Neuronal stem cell (in vitro differentiated cells): ENCODE measurements at regions not wholly inside any gene's neighbourhood (a gene's known extent, or its start where the extent isn't known, plus 50 kb on each side); places are given as distances from the start of the nearest gene placed in this dataset.

Experiments used
- DNase-seq: peaks from one replicate; pipeline ENCODE4 v3.0.0-alpha.2; 2013; ENCODE audit warnings: low spot score
- H2AFZ ChIP-seq: one replicate; pipeline ENCODE4 v1.6.1; 2013; ENCODE audit warnings: mild to moderate bottlenecking, low read length, inconsistent platforms
- H2AK5ac ChIP-seq: 2 replicates; pipeline ENCODE4 v1.6.1; 2013; ENCODE audit warnings: low read depth, mild to moderate bottlenecking, inconsistent platforms, low read length, moderate library complexity, mixed read lengths
- H2BK120ac ChIP-seq: 2 replicates; pipeline ENCODE4 v1.6.1; 2013; ENCODE audit warnings: low read depth, mild to moderate bottlenecking, inconsistent platforms, low read length, moderate library complexity, mixed read lengths
- H2BK12ac ChIP-seq: one replicate; pipeline ENCODE4 v1.6.1; 2013; ENCODE audit warnings: low read length, inconsistent platforms
- H2BK15ac ChIP-seq: 2 replicates; pipeline ENCODE4 v1.6.1; 2013; ENCODE audit warnings: mild to moderate bottlenecking, low read length, inconsistent platforms, mixed read lengths
- H2BK5ac ChIP-seq: one replicate; pipeline ENCODE4 v1.6.1; 2013; ENCODE audit warnings: inconsistent platforms, mild to moderate bottlenecking, low read length, moderate library complexity
- H3K14ac ChIP-seq: one replicate; pipeline ENCODE4 v1.6.1; 2013; ENCODE audit warnings: low read length, inconsistent platforms
- H3K18ac ChIP-seq: 2 replicates; pipeline ENCODE4 v1.6.1; 2013; ENCODE audit warnings: low read length, inconsistent platforms
- H3K23ac ChIP-seq: 2 replicates; pipeline ENCODE4 v1.6.1; 2013; ENCODE audit warnings: low read depth, mild to moderate bottlenecking, mixed read lengths, low read length, inconsistent platforms; ENCODE audit not compliant: poor library complexity
- H3K27ac ChIP-seq: replicated peaks from 3 replicates; pipeline ENCODE4 v1.5.1; 2013; ENCODE audit warnings: low read length, inconsistent platforms
- H3K27me3 ChIP-seq, 3 experiments: 2 replicates each; pipeline ENCODE4 v1.6.1; 2013; ENCODE audit warnings: low read length in 3 of 3, mild to moderate bottlenecking in 2 of 3, inconsistent platforms in 1 of 3, low read depth in 1 of 3, mixed read lengths in 1 of 3, moderate library complexity in 1 of 3; ENCODE audit not compliant: control insufficient read depth in 3 of 3, insufficient read depth in 3 of 3
- H3K36me3 ChIP-seq, 2 donors: replicated peaks in 1 of 2; 2 replicates each; pipeline ENCODE4 v1.6.1; 2013; ENCODE audit warnings: low read length in 2 of 2; ENCODE audit not compliant: control insufficient read depth in 2 of 2, insufficient read depth in 2 of 2
- H3K4ac ChIP-seq: 2 replicates; pipeline ENCODE4 v1.6.1; 2013; ENCODE audit warnings: inconsistent platforms, mild to moderate bottlenecking, low read length, moderate library complexity
- H3K4me1 ChIP-seq, 2 donors: 1 replicate in 1 of 2; 2 replicates in 1 of 2; pipeline ENCODE4 v1.6.1; 2013; ENCODE audit warnings: low read length in 2 of 2, low read depth in 1 of 2; ENCODE audit not compliant: control insufficient read depth in 2 of 2, insufficient read depth in 1 of 2
- H3K4me2 ChIP-seq: one replicate; pipeline ENCODE4 v1.6.1; 2013; ENCODE audit warnings: mild to moderate bottlenecking, low read length, inconsistent platforms; ENCODE audit not compliant: insufficient read depth, poor library complexity, severe bottlenecking
- H3K4me3 ChIP-seq, 2 donors: 2 replicates each; pipeline ENCODE4 v1.5.1; 2013; ENCODE audit warnings: low read length in 2 of 2, mild to moderate bottlenecking in 2 of 2, inconsistent platforms in 1 of 2, moderate library complexity in 1 of 2
- H3K79me1 ChIP-seq: one replicate; pipeline ENCODE4 v1.6.1; 2013; ENCODE audit warnings: low read depth, mild to moderate bottlenecking, inconsistent platforms, low read length, moderate library complexity
- H3K9ac ChIP-seq: one replicate; pipeline ENCODE4 v1.6.1; 2013; ENCODE audit warnings: mild to moderate bottlenecking, low read depth, low read length, inconsistent platforms; ENCODE audit not compliant: poor library complexity
- H3K9me3 ChIP-seq, 2 donors: replicated peaks in 1 of 2; 2 replicates each; pipeline versions ENCODE3 to v1.6.1; 2013; ENCODE audit warnings: low read length in 2 of 2, mild to moderate bottlenecking in 2 of 2, inconsistent platforms in 1 of 2, low read depth in 1 of 2, mixed read lengths in 1 of 2, moderate library complexity in 1 of 2; ENCODE audit not compliant: control insufficient read depth in 2 of 2, insufficient read depth in 1 of 2
- H4K8ac ChIP-seq: one replicate; pipeline ENCODE4 v1.6.1; 2013; ENCODE audit warnings: low read depth, mild to moderate bottlenecking, inconsistent platforms, low read length, moderate library complexity
- H4K91ac ChIP-seq: one replicate; pipeline ENCODE4 v1.6.1; 2013; ENCODE audit warnings: low read length, low read depth, mild to moderate bottlenecking, inconsistent platforms; ENCODE audit not compliant: poor library complexity
- WGBS, 2 donors: extraction: QIAGEN DNeasy Blood & Tissue Kit; methylation state at CpG; one replicate each; pipeline ENCODE4 v1.1.7; 2013; ENCODE audit warnings: missing lambda C conversion rate in 2 of 2, mixed read lengths in 1 of 2; ENCODE audit not compliant: insufficient read length in 2 of 2, insufficient replicate concordance in 1 of 2; ENCODE audit errors: extremely low coverage in 2 of 2; 5-methylcytosine and 5-hydroxymethylcytosine counted together

DNA sequence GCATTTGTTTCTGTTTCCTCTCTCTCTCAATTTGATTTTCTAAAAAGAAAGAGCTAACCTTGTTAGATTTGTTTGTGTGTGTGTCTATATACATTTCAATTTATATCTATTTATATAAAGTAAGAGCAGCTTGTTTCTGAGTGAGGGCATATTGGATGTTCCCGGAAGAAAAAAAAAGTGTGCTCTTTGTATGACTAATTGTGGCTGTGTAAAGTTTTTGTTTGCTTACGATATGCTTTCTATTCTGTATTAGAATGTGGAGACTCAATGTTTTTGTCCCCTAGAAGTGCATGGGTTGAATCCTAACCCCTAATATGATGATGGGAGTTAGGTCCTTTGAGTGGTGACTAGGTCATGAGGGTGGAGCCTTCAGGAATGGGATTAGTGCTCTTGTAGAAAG lies 66.6 kb upstream of the C1QTNF9B start:
- no peaks in the 10 kb centered on the region for H3K27me3 ChIP-seq
- peaks cover 0 to 2% of the 10 kb centered on the region in 2 donors for H3K4me1 ChIP-seq
- DNase-seq, result no peak
- H4K91ac ChIP-seq, result no peak overlapping the region
- no peak overlapping the region for H3K4me2 ChIP-seq
- no peak overlapping the region for H3K23ac ChIP-seq
- no peak overlapping the region for H2AK5ac ChIP-seq
- H3K14ac ChIP-seq, result no peak overlapping the region
- no CpG with 5 or more reads among the region's 2 CpGs for WGBS, 2 donors
- no peak overlapping the region for H3K4me3 ChIP-seq
- no peak overlapping the region for H3K27ac ChIP-seq
- H3K36me3 ChIP-seq, result no peaks in the 10 kb centered on the region
- H2BK15ac ChIP-seq, result no peak overlapping the region
- H3K9ac ChIP-seq, result no peak overlapping the region
- no peak overlapping the region for H3K4ac ChIP-seq
- H2AFZ ChIP-seq, result no peak overlapping the region
- no peak overlapping the region for H4K8ac ChIP-seq
- no peaks in the 10 kb centered on the region for H3K9me3 ChIP-seq
- H3K18ac ChIP-seq, result no peak overlapping the region
- no peak overlapping the region for H2BK12ac ChIP-seq
- H2BK5ac ChIP-seq, result no peak overlapping the region
- no peak overlapping the region for H2BK120ac ChIP-seq
- no peaks in the 10 kb centered on the region for H3K79me1 ChIP-seq

- Histone ChIP-seq H3K36me3 (no peaks in the 10 kb centered on the region), H3K14ac (no peak overlapping the region), H3K9ac (no peak overlapping the region), H2AFZ (no peak overlapping the region), H3K4me2 (no peak overlapping the region), H3K27me3 (no peaks in the 10 kb centered on the region), H4K91ac (no peak overlapping the region), H2BK12ac (no peak overlapping the region), H4K8ac (no peak overlapping the region), H2AK5ac (no peak overlapping the region), H2BK5ac (no peak overlapping the region), H3K9me3 (no peaks in the 10 kb centered on the region), H3K23ac (no peak overlapping the region), H2BK120ac (no peak overlapping the region), H3K4me1 (peaks cover 1 to 2% of the 10 kb centered on the region in 2 donors), H2BK15ac (no peak overlapping the region), H3K4me3 (no peak overlapping the region), H3K4ac (no peak overlapping the region), H3K79me1 (no peaks in the 10 kb centered on the region), H3K27ac (no peak overlapping the region), H3K18ac (no peak overlapping the region)
- WGBS, 2 donors, result no CpG with 5 or more reads among the region's 5 CpGs
- no peak for DNase-seq
These were observed 68.0 kb upstream of the C1QTNF9B start for GRCh38 chr13:23965346-23965745.

DNA sequence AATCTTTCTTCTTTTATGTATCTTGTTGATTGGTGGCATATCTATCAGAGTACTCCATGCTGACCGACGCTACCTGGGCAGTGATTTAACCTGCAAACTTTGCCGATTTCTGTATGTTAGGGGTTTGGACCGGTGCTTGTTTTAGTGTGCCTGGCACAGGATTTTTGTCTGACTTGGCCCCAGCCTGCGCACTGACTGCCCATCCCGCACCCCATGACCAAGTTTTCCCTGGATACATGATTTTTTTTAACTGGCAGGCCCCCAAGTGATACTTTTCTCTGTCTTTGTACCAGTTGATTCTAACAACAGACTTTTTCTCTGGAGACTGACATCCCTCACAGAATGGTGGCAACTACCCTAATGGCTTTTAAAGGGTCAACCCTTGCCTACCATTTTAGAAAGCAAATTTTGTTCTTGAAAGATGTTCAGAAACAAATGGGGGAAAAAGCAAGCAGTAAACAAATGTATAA lies 69.0 kb upstream of the C1QTNF9B start:
- Histone ChIP-seq H3K27me3 (no peaks in the 10 kb centered on the region), H3K4me1 (peaks cover 2% of the 10 kb centered on the region in 2 donors), H2BK15ac (no peak overlapping the region), H3K4me3 (no peak overlapping the region), H3K9me3 (no peaks in the 10 kb centered on the region), H3K18ac (no peak overlapping the region), H3K27ac (no peak overlapping the region), H4K8ac (no peak overlapping the region), H2AFZ (no peak overlapping the region), H3K23ac (no peak overlapping the region), H3K36me3 (no peaks in the 10 kb centered on the region), H3K9ac (no peak overlapping the region), H2BK5ac (no peak overlapping the region), H3K4ac (no peak overlapping the region), H2BK120ac (no peak overlapping the region), H4K91ac (no peak overlapping the region), H2BK12ac (no peak overlapping the region), H3K79me1 (no peaks in the 10 kb centered on the region), H3K14ac (no peak overlapping the region), H2AK5ac (no peak overlapping the region), H3K4me2 (no peak overlapping the region)
- no CpG with 5 or more reads among the region's 6 CpGs for WGBS, 2 donors
- no peak for DNase-seq

DNA sequence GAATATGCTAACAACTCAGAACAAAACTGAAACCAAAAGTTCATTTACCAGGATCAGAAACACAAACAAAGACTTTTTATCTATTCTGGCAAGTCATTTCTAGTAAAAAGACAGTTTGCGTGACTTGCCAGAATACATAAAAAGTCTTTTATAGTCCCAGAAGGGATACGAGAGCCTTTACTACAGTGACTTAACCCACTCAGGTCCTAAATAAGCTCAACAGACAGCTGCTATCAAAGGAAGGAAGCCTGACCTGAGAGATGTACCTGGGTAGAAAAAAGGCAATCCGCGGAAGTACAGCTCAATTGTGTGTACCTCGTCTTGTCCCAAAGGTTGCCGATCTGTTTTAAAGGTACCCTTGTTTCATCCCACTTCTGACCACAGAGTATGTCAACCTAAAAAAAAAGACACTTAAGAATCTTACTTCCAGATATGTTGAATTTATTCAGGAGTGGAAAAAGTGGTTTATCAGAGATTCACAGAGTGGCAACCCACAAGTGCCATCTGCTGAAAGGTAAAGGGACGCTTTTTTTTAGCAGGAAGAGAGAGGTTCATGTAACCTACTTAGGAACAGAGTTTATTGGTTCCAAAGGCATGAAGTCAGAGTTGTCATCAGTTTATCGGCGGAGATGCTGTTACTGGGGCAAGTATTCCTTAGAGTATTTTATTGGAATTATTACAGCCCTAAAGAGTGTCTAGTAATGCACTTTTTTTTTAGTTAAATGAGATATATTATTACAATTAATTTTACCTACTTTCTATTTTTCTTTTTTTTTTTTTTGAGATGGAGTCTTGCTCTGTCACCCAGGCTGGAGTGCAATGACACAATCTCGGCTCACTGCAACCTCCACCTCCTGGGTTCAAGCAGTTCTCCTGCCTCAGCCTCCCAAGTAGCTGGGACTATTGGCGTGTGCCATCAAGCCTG lies 69.7 kb upstream of the C1QTNF9B start:
- H3K36me3 ChIP-seq, result no peaks in the 10 kb centered on the region
- no CpG with 5 or more reads among the region's 11 CpGs for WGBS, 2 donors
- no peak overlapping the region for H2BK15ac ChIP-seq
- no peak overlapping the region for H2BK5ac ChIP-seq
- H3K27me3 ChIP-seq, result no peaks in the 10 kb centered on the region
- no peak overlapping the region for H3K23ac ChIP-seq
- no peak overlapping the region for H3K4ac ChIP-seq
- H2BK12ac ChIP-seq, result no peak overlapping the region
- H3K4me1 ChIP-seq, result peaks cover 2 to 3% of the 10 kb centered on the region in 2 donors
- no peak overlapping the region for H3K18ac ChIP-seq
- no peak overlapping the region for H2AK5ac ChIP-seq
- H2AFZ ChIP-seq, result peak overlapping the region; percentile 46
- no peak overlapping the region for H2BK120ac ChIP-seq
- no peak overlapping the region for H4K91ac ChIP-seq
- H3K9ac ChIP-seq, result no peak overlapping the region
- no peaks in the 10 kb centered on the region for H3K79me1 ChIP-seq
- no peak for DNase-seq
- H3K4me2 ChIP-seq, result no peak overlapping the region
- H4K8ac ChIP-seq, result no peak overlapping the region
- H3K9me3 ChIP-seq, result no peaks in the 10 kb centered on the region
- no peak overlapping the region for H3K27ac ChIP-seq
- H3K4me3 ChIP-seq, result no peak overlapping the region
- H3K14ac ChIP-seq, result no peak overlapping the region
